ENCODE measurements at regions not wholly inside any gene's neighbourhood (a gene's known extent, or its start where the extent isn't known, plus 50 kb on each side); places are given as distances from the start of the nearest gene placed in this dataset.
"Not testable (repeated sequence)": the region's sequence is repeated elsewhere in the genome, so short reads cannot be mapped to it uniquely, and the experiment has no call there.

DNA sequence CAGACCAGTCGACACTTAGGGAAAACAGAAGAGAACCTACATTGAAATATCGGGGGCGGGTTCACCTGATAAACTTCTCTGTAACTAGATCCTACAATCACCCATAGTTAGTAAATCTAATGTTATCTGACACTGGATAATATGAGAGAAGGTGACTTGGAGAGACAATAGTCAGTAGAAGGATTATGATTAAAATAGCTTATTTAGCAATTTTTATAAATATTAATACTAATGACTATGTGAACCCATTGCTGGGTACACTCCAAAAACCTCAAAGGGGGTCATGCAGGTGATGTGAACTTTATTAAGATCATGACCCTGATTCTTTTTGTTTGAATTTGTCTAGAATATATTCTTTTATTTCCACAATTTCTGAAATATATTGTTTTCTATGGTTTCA is 164.1 kb upstream of the CCNH start:
- H3K27me3 ChIP-seq = no peaks in the 10 kb centered on the region
- WGBS, 2 donors (ENCODE audit: low coverage in 1 of 2) = 91 to 95% methylated on average over 3 of the region's 3 CpGs
- H3K36me3 ChIP-seq = no peaks in the 10 kb centered on the region
- H3K27ac ChIP-seq = no peak overlapping the region
- no peaks in the 10 kb centered on the region for H3K9me3 ChIP-seq
- in situ Hi-C loops (cut with MboI; ENCODE audit: low pct_ligation_motif_present in 1 of 4, low pct_unique_long_range_greater_than_20kb in 1 of 4, low sequenced_read_pairs in 3 of 4) = no loop called here
- intact Hi-C loops (cut with DNase I; ENCODE audit: low total_unique reads) = loop anchor here (1.0 kb wide), 1 partner anchor 25 kb away; no protein-coding TSS in a partner anchor
- TF ChIP-seq, protein P1, sequence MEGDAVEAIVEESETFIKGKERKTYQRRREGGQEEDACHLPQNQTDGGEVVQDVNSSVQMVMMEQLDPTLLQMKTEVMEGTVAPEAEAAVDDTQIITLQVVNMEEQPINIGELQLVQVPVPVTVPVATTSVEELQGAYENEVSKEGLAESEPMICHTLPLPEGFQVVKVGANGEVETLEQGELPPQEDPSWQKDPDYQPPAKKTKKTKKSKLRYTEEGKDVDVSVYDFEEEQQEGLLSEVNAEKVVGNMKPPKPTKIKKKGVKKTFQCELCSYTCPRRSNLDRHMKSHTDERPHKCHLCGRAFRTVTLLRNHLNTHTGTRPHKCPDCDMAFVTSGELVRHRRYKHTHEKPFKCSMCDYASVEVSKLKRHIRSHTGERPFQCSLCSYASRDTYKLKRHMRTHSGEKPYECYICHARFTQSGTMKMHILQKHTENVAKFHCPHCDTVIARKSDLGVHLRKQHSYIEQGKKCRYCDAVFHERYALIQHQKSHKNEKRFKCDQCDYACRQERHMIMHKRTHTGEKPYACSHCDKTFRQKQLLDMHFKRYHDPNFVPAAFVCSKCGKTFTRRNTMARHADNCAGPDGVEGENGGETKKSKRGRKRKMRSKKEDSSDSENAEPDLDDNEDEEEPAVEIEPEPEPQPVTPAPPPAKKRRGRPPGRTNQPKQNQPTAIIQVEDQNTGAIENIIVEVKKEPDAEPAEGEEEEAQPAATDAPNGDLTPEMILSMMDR (IDR thresholded peaks at IDR 0.05) = no peak
- TF ChIP-seq POLR2A (IDR thresholded peaks at IDR 0.05) = no peak
- no peak for TF ChIP-seq EP300 (IDR thresholded peaks at IDR 0.05; ENCODE audit: low read depth)
- no peak for TF ChIP-seq POLR2AphosphoS5 (IDR thresholded peaks at IDR 0.05)
- H3K4me1 ChIP-seq = no peaks in the 10 kb centered on the region
- H3K4me3 ChIP-seq = no peak overlapping the region
- DNase-seq = no peak

DNA sequence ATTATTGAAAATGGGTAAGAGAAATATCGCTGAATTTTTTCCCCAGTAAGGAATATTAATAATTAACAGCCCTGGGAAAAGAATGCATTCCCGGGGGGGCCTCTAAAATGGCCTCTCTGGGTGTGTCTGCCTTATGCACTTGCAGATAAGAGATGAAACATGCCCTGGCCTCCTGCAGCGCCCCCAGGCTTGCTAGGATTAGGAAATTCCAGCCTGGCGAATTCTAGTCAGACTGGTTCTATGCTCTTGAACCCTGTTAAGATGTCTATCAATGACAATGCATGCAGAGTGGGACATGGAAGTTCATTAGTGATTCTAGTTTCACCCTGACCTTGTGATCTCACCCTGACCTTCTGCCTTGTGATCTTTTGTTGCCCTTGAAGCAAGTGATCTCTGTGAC is 163.6 kb upstream of the CCNH start:
- H3K4me3 ChIP-seq; H3K9me3 ChIP-seq; H3K27me3 ChIP-seq; in situ Hi-C loops (cut with MboI; ENCODE audit: low pct_ligation_motif_present in 1 of 4, low pct_unique_long_range_greater_than_20kb in 1 of 4, low sequenced_read_pairs in 3 of 4); H3K4me1 ChIP-seq; H3K36me3 ChIP-seq; DNase-seq; H3K27ac ChIP-seq: not testable (repeated sequence)
- intact Hi-C loops (cut with DNase I; ENCODE audit: low total_unique reads) = loop anchor here (1.0 kb wide), 1 partner anchor 26 kb away; no protein-coding TSS in a partner anchor
- WGBS, 2 donors (ENCODE audit: low coverage in 1 of 2) = 53 to 63% methylated on average over 1 to 4 of the region's 4 CpGs

DNA sequence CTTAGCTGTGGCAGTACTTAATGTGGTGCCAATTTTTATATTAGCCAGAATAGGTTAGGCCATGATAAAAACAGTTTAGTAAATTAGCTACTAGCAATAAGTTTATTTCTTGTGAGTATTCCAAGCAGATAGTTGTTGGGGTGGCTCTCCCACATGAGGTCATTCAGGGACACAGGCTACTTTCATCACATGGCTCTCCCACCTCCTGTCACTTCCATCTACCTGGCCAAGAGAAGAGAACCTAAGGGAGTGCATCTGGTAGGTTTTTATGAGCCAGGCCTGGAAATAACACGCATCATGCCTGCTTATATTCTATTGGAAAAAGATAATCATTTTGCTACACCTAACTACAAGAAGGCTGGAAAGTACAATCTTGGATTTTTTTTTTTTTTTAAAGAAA is 161.4 kb upstream of the CCNH start:
- TF ChIP-seq POLR2A (IDR thresholded peaks at IDR 0.05) = no peak
- TF ChIP-seq, protein P1 (IDR thresholded peaks at IDR 0.05) = no peak
- no peak for TF ChIP-seq EP300 (IDR thresholded peaks at IDR 0.05; ENCODE audit: low read depth)
- no peak for TF ChIP-seq POLR2AphosphoS5 (IDR thresholded peaks at IDR 0.05)
- Histone ChIP-seq H3K27ac (no peak overlapping the region), H3K36me3 (no peaks in the 10 kb centered on the region), H3K4me3 (no peak overlapping the region), H3K4me1 (no peaks in the 10 kb centered on the region), H3K9me3 (no peaks in the 10 kb centered on the region), H3K27me3 (no peaks in the 10 kb centered on the region)
- intact Hi-C loops (cut with DNase I; ENCODE audit: low total_unique reads) (no loop called here), in situ Hi-C loops (cut with MboI; ENCODE audit: low pct_ligation_motif_present in 1 of 4, low pct_unique_long_range_greater_than_20kb in 1 of 4, low sequenced_read_pairs in 3 of 4) (no loop called here)
- 56 to 78% methylated on average over 1 of the region's 1 CpG for WGBS, 2 donors (ENCODE audit: low coverage in 1 of 2)
- no peak for DNase-seq

DNA sequence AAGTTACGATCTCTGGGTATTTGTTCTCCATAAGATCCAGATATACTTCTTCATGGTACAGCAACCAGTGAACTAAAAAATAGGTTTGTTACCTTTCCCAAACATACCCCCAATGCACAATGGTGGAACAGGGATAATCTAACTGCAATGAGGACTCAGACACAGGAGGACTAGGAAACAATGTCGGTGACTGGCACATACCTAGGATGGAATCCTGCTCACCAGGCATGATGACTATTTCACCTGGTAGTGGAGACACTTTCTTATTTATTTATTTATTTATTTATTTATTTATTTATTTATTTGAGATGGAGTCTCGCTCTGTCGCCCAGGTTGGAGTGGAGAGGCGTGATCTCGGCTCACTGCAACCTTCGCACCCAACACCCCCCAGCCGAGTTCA is 159.9 kb upstream of the CCNH start:
- H3K9me3 ChIP-seq = no peaks in the 10 kb centered on the region
- no peaks in the 10 kb centered on the region for H3K36me3 ChIP-seq
- intact Hi-C loops (cut with DNase I; ENCODE audit: low total_unique reads) (no loop called here), in situ Hi-C loops (cut with MboI; ENCODE audit: low pct_ligation_motif_present in 1 of 4, low pct_unique_long_range_greater_than_20kb in 1 of 4, low sequenced_read_pairs in 3 of 4) (no loop called here)
- no peaks in the 10 kb centered on the region for H3K27me3 ChIP-seq
- no peak overlapping the region for H3K27ac ChIP-seq
- no peak overlapping the region for H3K4me3 ChIP-seq
- 97% methylated on average over 8 of the region's 8 CpGs for WGBS, 2 donors (ENCODE audit: low coverage in 1 of 2)
- H3K4me1 ChIP-seq = no peaks in the 10 kb centered on the region
- DNase-seq = no peak
- TF ChIP-seq POLR2AphosphoS5 (IDR thresholded peaks at IDR 0.05) = no peak
- no peak for TF ChIP-seq EP300 (IDR thresholded peaks at IDR 0.05; ENCODE audit: low read depth)
- TF ChIP-seq, protein P1 (IDR thresholded peaks at IDR 0.05) = no peak
- no peak for TF ChIP-seq POLR2A (IDR thresholded peaks at IDR 0.05)

DNA sequence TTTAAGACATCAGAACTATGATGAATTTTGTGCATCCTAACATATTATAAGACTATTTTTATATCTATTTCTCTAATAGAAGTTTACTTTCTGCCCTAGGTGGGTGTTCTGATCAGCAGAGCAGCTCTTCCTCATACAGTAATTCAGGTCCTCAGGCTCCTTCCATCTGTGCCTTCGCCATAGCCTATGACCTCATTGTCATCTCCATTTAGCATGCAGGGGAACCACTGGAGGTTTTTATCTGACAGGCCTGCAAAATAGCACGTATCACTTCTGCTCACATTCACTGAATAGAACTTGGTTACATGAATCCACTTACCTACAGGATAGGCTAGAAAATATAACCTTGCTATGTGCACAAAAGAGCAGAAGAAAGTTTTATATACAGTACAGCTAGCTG is 159.4 kb upstream of the CCNH start:
- H3K27ac ChIP-seq = no peak overlapping the region
- DNase-seq = no peak
- no peaks in the 10 kb centered on the region for H3K9me3 ChIP-seq
- TF ChIP-seq EP300 (IDR thresholded peaks at IDR 0.05; ENCODE audit: low read depth) = no peak
- TF ChIP-seq, protein P1 (IDR thresholded peaks at IDR 0.05) = no peak
- TF ChIP-seq POLR2A (IDR thresholded peaks at IDR 0.05) = no peak
- no peak for TF ChIP-seq POLR2AphosphoS5 (IDR thresholded peaks at IDR 0.05)
- intact Hi-C loops (cut with DNase I; ENCODE audit: low total_unique reads) = no loop called here
- in situ Hi-C loops (cut with MboI; ENCODE audit: low pct_ligation_motif_present in 1 of 4, low pct_unique_long_range_greater_than_20kb in 1 of 4, low sequenced_read_pairs in 3 of 4) = no loop called here
- H3K36me3 ChIP-seq = no peaks in the 10 kb centered on the region
- no peak overlapping the region for H3K4me3 ChIP-seq
- no peaks in the 10 kb centered on the region for H3K27me3 ChIP-seq
- H3K4me1 ChIP-seq = no peaks in the 10 kb centered on the region
- WGBS, 2 donors (ENCODE audit: low coverage in 1 of 2) = 72% methylated on average over 2 of the region's 2 CpGs; no CpG with 5 or more reads in 1 of the 2 donors
